GM18511 (cell line): ENCODE measurements at regions not wholly inside any gene's neighbourhood (a gene's known extent, or its start where the extent isn't known, plus 50 kb on each side); places are given as distances from the start of the nearest gene placed in this dataset.

ENCODE experiments used
- ATAC-seq: cut with Tn5 transposase; IDR thresholded peaks from one replicate; pipeline ENCODE4 v1.9.1; 2021; ENCODE audit warnings: mild to moderate bottlenecking, moderate library complexity; ENCODE audit not compliant: unreplicated experiment

DNA sequence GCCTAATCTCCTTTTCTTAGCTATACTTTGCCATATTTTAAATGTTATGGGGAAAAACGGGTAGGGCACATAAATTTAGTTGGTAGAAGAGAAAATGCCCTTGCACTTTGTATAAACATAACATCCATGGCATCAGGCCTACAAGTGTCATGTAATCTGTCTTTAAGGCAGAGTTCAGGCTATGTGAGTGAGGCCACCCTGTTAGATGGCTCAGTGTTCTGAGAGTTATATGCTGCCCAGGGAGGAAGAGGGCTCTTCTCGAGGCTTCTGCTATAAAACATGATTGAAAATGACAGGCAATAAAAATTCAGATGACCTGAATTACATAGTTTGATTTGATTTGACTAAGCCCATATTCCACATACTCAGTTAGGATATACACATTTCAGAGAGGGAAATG is 553.6 kb upstream of the MAP3K7 start:
- ATAC-seq, result no peak

DNA sequence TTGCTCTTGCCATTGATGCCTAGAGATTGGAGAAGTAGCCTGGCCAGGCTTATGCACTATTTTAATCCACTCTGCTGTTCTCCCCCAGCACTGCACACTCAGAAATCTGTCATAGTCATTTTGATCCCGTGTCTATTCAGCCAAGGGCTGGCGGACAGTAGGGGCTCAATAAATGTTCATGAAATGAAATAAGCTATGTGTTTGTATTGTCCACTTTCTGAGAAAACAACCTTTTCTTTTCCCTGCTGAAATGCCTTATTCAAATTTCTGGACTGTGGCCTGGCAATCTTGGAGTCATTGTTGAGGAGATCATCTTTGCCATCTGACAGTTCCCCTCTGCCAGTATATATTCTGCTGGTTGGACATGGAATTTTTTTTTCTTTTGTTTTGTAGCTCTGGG is 550.4 kb upstream of the MAP3K7 start:
- ATAC-seq, result no peak

DNA sequence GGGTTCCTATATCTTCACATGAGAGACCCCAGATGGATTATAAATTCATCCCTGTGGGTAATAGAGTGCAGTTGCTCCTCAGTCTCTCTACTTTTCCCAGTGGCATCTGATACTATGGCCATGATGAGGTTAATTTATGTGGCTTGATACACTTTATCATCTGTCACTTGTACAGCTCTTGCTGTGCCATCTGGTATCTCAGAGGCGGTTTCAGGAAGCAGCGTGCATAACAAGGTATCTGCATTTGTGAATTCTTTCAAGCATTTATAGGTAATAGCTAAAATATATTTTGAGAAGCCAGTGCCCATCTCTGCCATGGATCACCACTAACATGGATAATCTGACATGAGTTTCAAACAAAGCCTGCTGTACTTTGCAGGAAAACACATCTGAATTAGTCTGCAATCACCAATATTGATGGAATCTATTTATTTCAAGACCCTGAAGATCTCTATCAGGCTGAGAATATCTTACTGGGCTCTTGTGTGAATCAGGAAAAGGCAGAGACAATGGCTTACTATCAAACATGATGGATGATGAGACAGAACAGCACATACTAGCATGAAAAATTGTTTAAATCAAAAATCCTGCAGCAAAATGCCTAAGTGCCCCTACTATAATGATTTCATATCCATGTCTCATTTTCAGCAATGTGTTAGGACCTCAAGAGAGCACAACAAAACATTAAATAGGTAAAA is 548.7 kb upstream of the MAP3K7 start:
- ATAC-seq, result no peak

DNA sequence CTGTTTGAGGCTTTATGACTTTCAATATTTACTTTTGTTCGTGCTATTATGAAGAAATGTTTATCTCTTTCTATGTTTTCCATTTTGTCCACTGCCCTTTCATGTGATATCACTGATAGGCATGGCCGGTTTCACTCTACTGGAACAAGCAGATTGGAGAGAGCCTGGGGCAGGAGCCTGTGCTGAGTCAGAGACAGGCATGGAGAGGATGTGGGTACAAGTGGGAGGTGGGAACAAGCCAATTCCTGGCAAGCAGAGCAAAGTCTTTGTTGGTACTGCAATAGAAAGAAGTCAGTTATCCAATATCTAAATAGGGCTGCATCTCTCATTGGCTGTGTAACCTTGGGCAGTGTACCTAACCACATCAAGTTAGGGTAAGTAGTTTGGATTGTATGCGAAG is 545.6 kb upstream of the MAP3K7 start:
- no peak for ATAC-seq

DNA sequence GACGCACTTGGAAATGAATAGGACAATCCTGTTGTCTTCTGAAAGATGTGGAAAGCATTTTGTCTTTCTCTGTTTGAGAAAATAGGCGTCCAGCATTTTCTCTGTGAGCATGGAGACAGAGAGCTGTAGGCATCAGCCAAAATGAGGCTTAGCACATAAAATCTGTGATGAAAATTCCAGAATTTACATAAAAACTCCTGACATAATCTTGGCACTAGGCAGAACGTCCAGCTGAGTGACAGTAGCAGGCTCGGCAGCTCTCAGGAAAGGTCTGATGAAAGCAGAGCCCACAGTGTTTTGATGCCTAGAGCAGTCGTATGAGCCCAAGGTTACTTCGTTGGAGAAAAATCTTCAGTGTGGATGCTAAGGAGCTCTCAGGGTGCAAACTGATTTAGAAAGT is 543.3 kb upstream of the MAP3K7 start:
- no peak for ATAC-seq

DNA sequence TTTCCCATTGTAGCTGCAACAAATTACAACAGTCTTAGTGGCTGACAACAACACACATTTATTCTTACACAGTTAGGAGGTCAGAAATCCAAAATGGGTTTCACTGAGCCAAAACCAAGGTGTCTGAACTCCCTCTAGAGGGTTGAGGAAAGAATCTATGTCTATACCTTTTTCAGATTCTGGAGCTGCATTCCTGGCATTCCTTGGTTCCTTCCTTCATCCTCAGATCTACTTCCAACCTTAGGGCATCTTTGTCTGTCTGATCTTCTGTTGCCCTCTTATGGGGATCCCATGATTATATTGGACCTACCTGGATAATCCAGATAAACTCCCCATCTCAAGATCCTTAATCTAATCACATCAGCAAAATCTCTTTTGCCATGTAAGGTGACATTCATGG is 540.9 kb upstream of the MAP3K7 start:
- ATAC-seq, result no peak

DNA sequence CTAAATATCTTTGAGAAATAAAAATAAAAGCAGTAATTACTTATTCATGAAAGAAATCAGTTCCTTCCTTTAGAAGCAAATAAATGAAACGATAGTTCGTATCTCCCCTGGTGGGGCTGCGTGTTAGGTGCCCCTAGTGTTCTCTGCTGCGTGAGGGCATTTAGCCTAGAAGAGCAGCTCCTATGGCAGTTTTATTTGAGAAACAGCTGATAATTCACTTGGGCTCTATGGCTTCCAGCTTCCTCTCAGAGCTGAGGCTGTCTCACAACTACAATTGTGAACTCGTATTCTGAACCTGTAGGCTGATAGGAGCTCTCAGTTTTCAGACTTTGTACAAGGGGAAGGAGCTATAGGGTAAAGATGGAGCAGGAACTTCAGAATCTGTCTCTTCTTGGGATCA is 540.0 kb upstream of the MAP3K7 start:
- ATAC-seq, result no peak

DNA sequence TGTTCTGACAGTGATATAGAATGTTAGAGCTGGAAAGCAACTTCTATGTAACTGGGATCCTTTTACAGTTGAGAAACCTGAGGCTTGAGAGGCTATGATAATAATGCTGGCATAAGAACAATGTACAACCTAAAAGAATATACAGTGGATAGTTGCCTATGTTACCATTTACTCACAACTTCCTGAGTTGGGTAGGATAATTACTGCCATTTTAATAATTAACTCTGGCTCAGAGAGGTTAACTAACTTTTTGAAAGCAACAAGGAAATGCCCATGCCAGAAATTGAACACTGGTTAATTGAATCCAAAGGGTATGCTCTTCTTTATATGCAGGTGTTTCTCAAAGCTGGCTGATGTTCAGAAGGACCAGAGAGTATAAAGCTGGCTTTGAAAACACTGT is 530.7 kb upstream of the MAP3K7 start:
- ATAC-seq, result no peak

DNA sequence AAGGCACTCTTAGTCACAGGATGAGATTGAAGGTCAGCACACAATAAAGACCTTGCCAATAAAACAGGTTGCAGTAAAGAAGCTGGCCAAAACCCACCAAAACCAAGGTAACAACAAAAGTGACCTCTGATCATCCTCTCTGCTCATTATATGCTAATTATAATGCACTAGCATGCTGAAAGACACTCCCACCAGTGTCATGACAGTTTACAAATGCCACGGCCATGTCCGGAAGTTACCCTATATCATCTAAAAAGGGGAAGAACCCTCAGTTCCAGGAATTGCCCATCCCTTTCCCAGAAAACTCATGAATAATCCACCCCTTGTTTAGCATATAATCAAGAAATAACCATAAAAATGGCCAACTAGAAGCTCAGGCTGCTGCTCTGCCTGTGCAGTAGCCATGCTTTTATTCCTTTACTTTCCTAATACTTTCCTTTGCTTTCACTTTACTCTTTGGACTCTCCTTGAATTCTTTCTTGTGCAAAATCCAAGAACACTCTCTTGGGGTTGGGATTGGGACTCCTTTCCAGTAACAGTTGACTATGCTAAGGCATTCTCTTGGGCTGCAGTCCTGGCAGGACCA is 527.3 kb upstream of the MAP3K7 start:
- ATAC-seq, result no peak

DNA sequence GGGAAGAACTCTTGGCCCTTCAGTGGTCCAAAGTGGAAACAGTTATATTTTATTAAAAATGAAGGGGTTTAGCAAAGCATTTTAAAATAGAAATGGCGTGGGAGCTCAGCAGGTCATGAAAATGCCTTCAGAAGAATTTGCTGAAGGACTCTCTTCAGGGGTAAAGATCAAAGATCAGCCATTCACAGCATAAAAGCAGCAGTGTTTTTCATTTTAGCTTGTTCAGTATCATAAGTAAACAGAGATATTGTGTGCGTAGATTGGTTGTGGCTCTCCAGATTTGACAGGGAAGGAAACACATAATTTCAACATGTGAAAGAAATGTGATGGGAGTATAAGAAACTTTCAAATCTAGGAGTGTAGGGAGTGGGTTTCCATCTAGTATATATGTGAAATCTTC is 519.2 kb upstream of the MAP3K7 start:
- no peak for ATAC-seq

DNA sequence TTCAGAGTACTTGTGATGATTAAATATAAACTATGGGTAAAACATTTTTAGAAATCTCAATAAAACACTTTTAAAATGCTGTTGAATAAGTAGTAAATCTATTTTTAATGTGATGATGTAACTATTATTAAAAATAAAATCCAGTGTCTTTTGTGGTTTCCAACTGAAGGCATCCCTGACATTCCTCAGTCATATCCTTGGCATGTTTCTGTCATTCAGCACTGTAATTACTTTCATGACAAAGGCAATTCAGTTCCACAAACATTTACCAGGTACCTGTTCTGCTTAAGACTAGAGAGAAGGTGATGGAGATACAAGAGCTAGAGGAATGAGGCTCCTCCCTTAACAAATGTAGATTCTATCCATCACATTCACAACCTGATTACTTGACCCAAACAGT is 518.7 kb upstream of the MAP3K7 start:
- no peak for ATAC-seq

DNA sequence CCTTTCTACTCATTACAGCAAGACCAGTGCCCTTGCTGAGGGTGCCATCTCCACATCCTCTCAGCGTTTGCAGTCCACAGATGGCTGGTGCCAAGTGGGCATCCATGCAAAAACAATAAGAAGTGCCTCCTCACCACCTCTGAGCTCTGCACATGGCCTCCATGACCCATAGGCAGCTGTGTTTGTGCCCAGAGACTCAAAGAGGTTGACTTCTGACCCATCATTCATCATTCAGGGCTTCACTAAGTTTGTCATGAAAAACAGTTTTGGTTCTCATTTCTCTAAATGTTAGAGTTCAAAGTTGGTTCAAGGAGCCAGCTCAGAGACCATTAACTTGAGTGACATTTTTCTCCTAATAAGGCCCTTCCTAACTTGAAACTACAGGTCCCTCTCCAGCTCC is 512.6 kb upstream of the MAP3K7 start:
- ATAC-seq, result no peak

DNA sequence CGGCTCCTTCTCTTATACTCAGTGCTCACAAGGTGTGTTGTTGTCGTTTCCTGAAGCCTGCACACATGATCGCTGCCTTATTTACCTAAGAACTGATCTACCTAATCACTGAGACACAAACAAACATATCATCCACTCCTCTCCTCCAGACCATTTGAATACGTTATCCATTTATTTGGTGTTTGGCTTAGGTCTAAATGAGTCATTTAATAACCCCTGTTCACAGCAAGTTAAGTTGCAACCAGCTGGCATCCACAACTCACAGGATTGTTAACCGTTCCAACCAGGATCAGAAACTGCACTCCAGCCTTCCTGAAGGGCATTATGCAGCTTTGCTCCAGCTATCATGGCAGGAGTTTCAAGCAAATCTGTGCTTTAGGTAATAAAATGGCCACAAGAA is 511.1 kb upstream of the MAP3K7 start:
- no peak for ATAC-seq

DNA sequence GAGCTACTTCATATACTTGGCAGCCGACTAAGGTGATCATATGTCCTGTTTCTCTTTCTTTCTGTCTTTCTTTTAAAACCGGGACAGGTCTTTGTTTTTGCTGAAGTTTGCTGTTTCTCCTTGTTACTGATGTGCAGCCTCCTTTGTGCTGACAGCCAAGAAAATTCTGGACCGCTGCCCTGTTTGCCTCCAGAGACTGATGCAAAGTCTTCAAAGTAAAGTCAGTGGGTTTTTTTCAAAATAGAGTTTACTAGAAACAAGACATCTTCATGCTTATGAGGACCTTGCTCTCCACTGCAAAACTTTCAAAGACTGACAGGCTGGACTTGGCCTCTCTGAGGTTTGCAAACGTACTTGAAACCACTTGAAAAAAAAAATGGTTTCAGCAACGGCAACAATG is 510.5 kb upstream of the MAP3K7 start:
- no peak for ATAC-seq

DNA sequence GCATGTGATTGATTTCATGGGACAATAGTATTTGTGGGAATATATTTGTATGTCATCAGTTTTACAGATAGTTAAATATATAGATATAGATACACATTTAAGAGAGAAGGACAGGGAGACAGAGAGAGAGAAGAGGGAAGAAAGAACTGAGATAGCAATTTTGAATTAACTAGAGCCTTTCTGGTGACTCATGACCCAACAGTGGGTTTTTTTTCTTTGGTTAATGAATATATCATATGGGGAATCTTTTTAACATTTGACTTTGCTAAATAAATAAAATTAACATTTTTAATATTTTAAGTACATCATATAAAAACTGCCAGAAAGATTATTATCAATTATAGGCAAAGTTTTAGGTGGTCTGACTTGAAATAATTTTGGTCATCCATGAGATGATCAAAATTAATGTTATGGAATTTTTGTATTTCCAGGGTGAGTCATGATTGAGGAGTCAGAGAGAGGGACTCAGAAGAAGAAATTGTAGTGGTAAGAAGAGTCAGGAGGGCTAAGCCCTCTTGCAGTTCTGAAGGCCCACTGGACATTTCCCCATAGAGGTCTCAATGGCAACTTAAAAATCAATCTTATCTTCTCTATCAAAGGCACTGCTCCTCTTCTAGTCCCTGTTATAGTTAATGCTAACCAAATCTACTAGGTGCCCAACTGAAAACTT is 508.1 kb upstream of the MAP3K7 start:
- no peak for ATAC-seq

DNA sequence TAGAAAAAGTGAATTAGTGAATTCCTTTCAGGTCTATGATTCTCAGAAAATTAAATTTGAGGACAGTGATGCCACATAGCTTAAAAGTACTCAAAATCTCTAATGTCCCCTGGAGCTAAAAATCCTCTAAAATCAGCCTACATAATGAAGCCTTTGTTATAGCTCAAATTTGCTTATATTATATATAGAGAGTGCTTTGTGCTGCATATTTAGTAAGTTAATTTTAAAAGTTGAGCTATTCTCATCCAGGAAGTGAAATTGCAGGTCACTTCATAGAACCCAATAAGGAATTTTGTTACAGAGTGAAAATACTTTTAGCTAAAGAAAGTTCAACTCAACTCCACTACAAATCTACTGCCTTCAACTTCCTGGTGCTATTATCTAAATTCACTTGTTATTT is 507.5 kb upstream of the MAP3K7 start:
- no peak for ATAC-seq

DNA sequence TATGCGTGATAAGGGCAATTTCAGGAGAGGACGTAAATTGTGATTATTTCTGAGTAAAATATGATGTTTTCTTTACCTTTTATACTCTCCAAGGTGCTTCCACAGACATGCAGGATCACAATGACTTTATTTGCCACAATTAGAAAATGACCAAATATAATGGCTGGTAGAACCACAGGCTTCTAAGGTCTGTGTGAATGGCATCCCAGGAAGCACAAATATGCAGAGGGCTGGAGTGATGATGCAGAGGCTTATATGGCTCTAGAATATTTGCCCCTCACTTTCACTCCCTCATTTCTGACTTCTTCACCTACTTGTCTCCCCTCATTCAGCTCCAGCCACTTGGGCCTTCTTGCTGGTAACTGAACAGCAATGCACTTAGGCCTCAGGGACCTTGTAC is 502.1 kb upstream of the MAP3K7 start:
- no peak for ATAC-seq

DNA sequence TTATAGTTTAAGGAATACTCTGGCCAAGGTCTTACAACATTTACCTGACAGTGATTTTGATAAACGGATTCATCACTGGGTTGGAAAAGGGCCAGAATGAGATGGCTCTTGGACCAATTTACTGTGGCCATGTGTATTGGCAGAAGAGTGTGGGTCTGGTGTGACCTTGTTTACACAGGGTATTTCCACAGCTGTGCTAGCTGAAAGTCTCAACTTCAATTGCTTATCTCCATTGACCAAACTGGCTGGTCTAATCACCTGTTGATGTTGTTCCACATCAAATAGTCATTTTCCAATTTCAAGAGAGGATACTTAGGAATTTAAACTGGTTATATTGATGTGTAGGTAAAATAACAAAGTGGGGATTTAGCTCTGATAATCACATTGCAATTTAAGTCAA is 501.6 kb upstream of the MAP3K7 start:
- ATAC-seq, result no peak

DNA sequence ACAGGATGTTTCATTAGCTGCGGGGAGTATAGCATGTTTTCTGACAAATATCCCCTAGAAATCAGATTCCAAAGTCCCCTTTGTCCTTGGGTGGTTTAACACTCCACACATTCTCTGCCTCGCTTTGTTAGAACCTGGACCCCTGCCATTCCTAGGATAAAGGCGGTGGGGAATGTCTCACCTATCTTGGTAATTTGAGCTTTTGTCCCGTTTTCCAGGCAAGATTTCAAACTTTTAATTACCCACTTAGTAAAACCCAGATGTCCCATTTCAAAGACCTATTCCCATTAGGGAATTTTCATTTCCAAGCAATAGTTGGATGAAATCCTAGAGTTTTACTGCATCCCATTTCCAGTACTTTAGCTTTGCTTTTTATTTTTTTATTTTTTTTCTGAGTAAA is 501.0 kb upstream of the MAP3K7 start:
- no peak for ATAC-seq

DNA sequence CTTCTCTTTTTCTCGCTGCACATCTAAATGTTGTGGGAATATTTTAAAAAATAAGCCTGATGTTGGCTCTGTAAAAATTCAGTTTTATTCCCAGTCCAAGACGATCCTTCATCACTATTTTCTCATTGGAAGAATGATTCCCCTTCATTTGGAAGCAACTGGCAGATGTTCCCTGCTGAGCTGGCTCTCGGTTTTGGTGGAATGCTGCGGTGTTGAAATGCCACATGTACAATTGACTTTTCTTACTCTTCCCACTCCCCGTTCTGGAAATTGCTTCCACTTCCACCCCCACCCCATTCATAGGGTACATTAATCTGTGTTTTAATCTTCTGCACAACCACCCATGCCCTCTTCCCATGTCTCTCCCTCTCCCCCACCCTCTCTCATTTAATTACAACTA is 496.3 kb upstream of the MAP3K7 start:
- no peak for ATAC-seq

DNA sequence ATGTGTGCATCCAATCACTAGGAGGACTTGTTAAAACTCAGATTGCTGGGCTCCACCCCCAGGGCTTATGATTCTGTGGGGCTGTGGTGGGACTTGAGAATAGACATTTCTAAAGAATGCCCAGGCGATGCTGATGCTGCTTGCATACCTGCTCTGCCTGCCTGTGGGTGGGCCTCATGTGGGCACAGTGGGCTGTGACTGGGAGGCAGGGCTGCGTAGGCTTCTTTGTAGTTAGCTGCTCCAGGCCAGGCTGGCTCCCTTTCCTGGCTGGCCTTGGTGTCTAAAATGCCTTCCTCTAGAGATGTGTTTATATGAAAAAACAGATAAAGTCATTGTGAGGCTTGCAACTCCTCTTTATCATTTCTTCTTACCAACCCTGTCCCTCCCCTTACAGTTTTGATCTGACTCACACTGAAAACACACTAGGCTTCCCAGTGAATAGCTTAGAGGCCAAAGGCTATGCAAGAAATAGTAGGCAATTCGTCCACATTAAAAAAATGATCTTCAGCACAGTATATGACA is 495.5 kb upstream of the MAP3K7 start:
- no peak for ATAC-seq

DNA sequence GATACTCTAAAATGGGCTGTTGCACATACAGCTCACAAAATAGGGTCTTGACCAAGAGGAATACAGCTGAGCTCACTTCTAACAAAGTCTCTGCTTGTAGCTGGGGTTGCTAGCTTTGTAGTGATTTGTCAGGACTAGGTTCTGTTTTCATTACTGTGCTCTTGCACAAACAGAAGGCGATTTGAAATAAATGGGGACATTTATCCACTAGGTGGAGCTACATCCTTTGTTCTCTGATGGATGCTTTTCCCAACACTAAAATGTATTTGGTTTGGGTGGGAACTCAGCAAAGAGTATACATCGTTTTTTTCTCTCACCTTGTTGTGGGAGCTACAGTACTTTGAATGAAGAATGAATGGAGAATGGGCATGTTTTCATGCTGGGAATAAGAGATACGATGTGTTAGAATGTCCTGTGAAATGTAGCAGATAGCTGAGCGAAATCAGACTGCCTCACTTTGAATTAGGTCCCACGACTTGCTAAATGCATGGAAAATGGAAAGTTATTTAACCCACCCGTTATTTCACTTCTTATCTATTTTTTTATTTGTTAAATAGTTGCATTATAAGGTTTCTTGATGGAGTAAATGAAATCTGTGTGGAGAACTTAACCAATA is 494.7 kb upstream of the MAP3K7 start:
- ATAC-seq, result peak; percentile 70
